ENCODE measurements at regions not wholly inside any gene's neighbourhood (a gene's known extent, or its start where the extent isn't known, plus 50 kb on each side); places are given as distances from the start of the nearest gene placed in this dataset.
A peak's percentile ranks its signal among the peaks of the same experiment; 100 is the strongest.
"Not testable (repeated sequence)": the region's sequence is repeated elsewhere in the genome, so short reads cannot be mapped to it uniquely, and the experiment has no call there.

GRCh38 chr5:133866903-133867245, 101.6 kb downstream of the C5orf15 start:
- Histone ChIP-seq H3K27me3 (no peaks in the 10 kb centered on the region), H3K27ac (peak overlapping the region in 2 of 11 experiments; percentile 6 to 7; a peak in 2 of 22 replicates), H3K9ac (0 out of 22 replicates have a peak overlapping the region, but pooled peaks of 2 of the 11 experiments have one; percentile 8 to 24), H4K20me1 (no peaks in the 10 kb centered on the region), H3K4me2 (peak overlapping the region; percentile 66 to 82 (median 73)), H3K9me3 (replicated peaks in 1 of 11) (no peaks in the 10 kb centered on the region), H3K4me3 (no peak overlapping the region; a peak in 1 of 20 replicates), H3K4me1 (peaks cover 43 to 89% (median 74%) of the 10 kb centered on the region in 10 experiments), H3K36me3 (no peaks in the 10 kb centered on the region)
- TF ChIP-seq Cebpa-rat (IDR thresholded peaks at IDR 0.05), result no peak

- Histone ChIP-seq H3K27ac (peak overlapping the region in 3 of 11 experiments; percentile 6 to 11 (median 7); a peak in 2 of 22 replicates), H3K9ac (peak overlapping the region in 2 of 11 experiments; percentile 8 to 24; a peak in 1 of 22 replicates), H3K36me3 (no peaks in the 10 kb centered on the region), H3K4me2 (peak overlapping the region; percentile 66 to 82 (median 73)), H3K4me3 (no peak overlapping the region; a peak in 1 of 20 replicates), H4K20me1 (no peaks in the 10 kb centered on the region), H3K9me3 (replicated peaks in 1 of 11) (peaks cover 0 to 4% (median 0%) of the 10 kb centered on the region in 11 experiments; a peak in 2 of 22 replicates), H3K4me1 (peaks cover 41 to 87% (median 72%) of the 10 kb centered on the region in 10 experiments), H3K27me3 (no peaks in the 10 kb centered on the region)
- TF ChIP-seq Cebpa-rat (IDR thresholded peaks at IDR 0.05), result no peak
Observed at GRCh38 chr5:133866160-133866902, 102.1 kb downstream of the C5orf15 start.

- H3K27me3 ChIP-seq, result no peaks in the 10 kb centered on the region
- no peaks in the 10 kb centered on the region for H4K20me1 ChIP-seq
- peaks cover 32 to 85% (median 70%) of the 10 kb centered on the region in 10 experiments for H3K4me1 ChIP-seq
- TF ChIP-seq Cebpa-rat (IDR thresholded peaks at IDR 0.05), result no peak
- H3K4me2 ChIP-seq, result peak overlapping the region in 9 of 11 experiments; percentile 31 to 82 (median 78); a peak in 15 of 22 replicates
- no peaks in the 10 kb centered on the region for H3K36me3 ChIP-seq
- peaks cover 0 to 10% (median 4%) of the 10 kb centered on the region in 11 experiments; a peak in 13 of 22 replicates for H3K9me3 ChIP-seq (replicated peaks in 1 of 11)
- no peak overlapping the region for H3K9ac ChIP-seq
- no peak overlapping the region for H3K27ac ChIP-seq
- no peak overlapping the region for H3K4me3 ChIP-seq
Observed at GRCh38 chr5:133865113-133865512, 103.3 kb downstream of the C5orf15 start.

GRCh38 chr5:133864711-133865110, 103.7 kb downstream of the C5orf15 start:
- Histone ChIP-seq H3K4me3 (no peak overlapping the region), H3K36me3 (no peaks in the 10 kb centered on the region), H3K27ac (no peak overlapping the region), H3K27me3 (no peaks in the 10 kb centered on the region), H4K20me1 (no peaks in the 10 kb centered on the region), H3K9me3 (replicated peaks in 1 of 11) (peaks cover 2 to 14% (median 8%) of the 10 kb centered on the region in 11 experiments; a peak in 20 of 22 replicates), H3K4me1 (peaks cover 32 to 81% (median 68%) of the 10 kb centered on the region in 10 experiments), H3K4me2 (peak overlapping the region in 8 of 11 experiments; percentile 31 to 82 (median 74); a peak in 12 of 22 replicates), H3K9ac (no peak overlapping the region)
- no peak for TF ChIP-seq Cebpa-rat (IDR thresholded peaks at IDR 0.05)

- peaks cover 29 to 75% (median 62%) of the 10 kb centered on the region in 10 experiments for H3K4me1 ChIP-seq
- H3K27me3 ChIP-seq, result no peaks in the 10 kb centered on the region
- H3K4me3 ChIP-seq, result no peak overlapping the region
- no peak overlapping the region for H3K9ac ChIP-seq
- H3K36me3 ChIP-seq, result no peaks in the 10 kb centered on the region
- no peaks in the 10 kb centered on the region for H4K20me1 ChIP-seq
- no peak overlapping the region for H3K27ac ChIP-seq
- no peak for TF ChIP-seq Cebpa-rat (IDR thresholded peaks at IDR 0.05)
- H3K9me3 ChIP-seq (replicated peaks in 1 of 11), result peaks cover 9 to 21% (median 15%) of the 10 kb centered on the region in 11 experiments; a peak in 21 of 22 replicates
- H3K4me2 ChIP-seq, result peak overlapping the region in 7 of 11 experiments; percentile 31 to 82 (median 78); a peak in 8 of 22 replicates
Observed at GRCh38 chr5:133863857-133864585, 104.4 kb downstream of the C5orf15 start.

- Histone ChIP-seq H3K4me1 (peaks cover 5 to 49% (median 35%) of the 10 kb centered on the region in 10 experiments), H3K36me3 (no peaks in the 10 kb centered on the region; a peak in 1 of 22 replicates), H3K4me3 (no peak overlapping the region), H4K20me1 (no peaks in the 10 kb centered on the region), H3K27me3 (no peaks in the 10 kb centered on the region), H3K9me3 (replicated peaks in 1 of 11) (peaks cover 32 to 48% (median 41%) of the 10 kb centered on the region in 11 experiments), H3K27ac (no peak overlapping the region), H3K4me2 (peak overlapping the region in 9 of 11 experiments; percentile 1 to 39 (median 14); a peak in 12 of 22 replicates), H3K9ac (no peak overlapping the region)
- TF ChIP-seq Cebpa-rat (IDR thresholded peaks at IDR 0.05), result no peak
Observed at GRCh38 chr5:133861161-133861737, 107.2 kb downstream of the C5orf15 start.

GRCh38 chr5:133859073-133859472, 109.4 kb downstream of the C5orf15 start:
- no peak for TF ChIP-seq Cebpa-rat (IDR thresholded peaks at IDR 0.05)

GRCh38 chr5:133857595-133858313, 110.7 kb downstream of the C5orf15 start:
- not testable (repeated sequence) for H3K9ac ChIP-seq, H3K27ac ChIP-seq, H4K20me1 ChIP-seq, H3K36me3 ChIP-seq, H3K27me3 ChIP-seq, H3K4me2 ChIP-seq
- Histone ChIP-seq H3K9me3 (replicated peaks in 1 of 11) (peaks cover 56 to 80% (median 74%) of the 10 kb centered on the region in 11 experiments), H3K4me3 (0 out of 20 replicates have a peak overlapping the region, but pooled peaks of 1 of the 10 experiments have one; percentile 19), H3K4me1 (peaks cover 13 to 39% (median 24%) of the 10 kb centered on the region in 10 experiments)

More at GRCh38 chr5:133859073-133859472, 109.4 kb downstream of the C5orf15 start:
- no peak overlapping the region for H3K4me2 ChIP-seq
- H3K4me1 ChIP-seq, result peaks cover 7 to 33% (median 17%) of the 10 kb centered on the region in 10 experiments; a peak in 19 of 20 replicates
- peaks cover 0 to 6% (median 0%) of the 10 kb centered on the region in 11 experiments; a peak in 3 of 22 replicates for H3K36me3 ChIP-seq
- peaks cover 48 to 69% (median 63%) of the 10 kb centered on the region in 11 experiments for H3K9me3 ChIP-seq (replicated peaks in 1 of 11)
- no peak overlapping the region for H3K4me3 ChIP-seq
- no peaks in the 10 kb centered on the region for H4K20me1 ChIP-seq
- H3K9ac ChIP-seq, result no peak overlapping the region
- no peak overlapping the region for H3K27ac ChIP-seq
- no peaks in the 10 kb centered on the region for H3K27me3 ChIP-seq

All from BLaER1 treated with 17β-estradiol and CSF1 and Interleukin-3, amounts not matched to agents 10 nM and 100 nM (cell line).